ENCODE measurements at regions not wholly inside any gene's neighbourhood (a gene's known extent, or its start where the extent isn't known, plus 50 kb on each side); places are given as distances from the start of the nearest gene placed in this dataset.

- Histone ChIP-seq H3K27me3 (ENCODE audit: insufficient read depth, poor library complexity, severe bottlenecking) (no peaks in the 10 kb centered on the region), H3K27ac (replicated peaks) (no peak overlapping the region), H3K4me3 (replicated peaks; ENCODE audit: insufficient read depth, low read length) (no peak overlapping the region)
- no peak for TF ChIP-seq CTCF (IDR thresholded peaks at IDR 0.05; ENCODE audit: insufficient read depth, low read length)
- TF ChIP-seq, protein P1, sequence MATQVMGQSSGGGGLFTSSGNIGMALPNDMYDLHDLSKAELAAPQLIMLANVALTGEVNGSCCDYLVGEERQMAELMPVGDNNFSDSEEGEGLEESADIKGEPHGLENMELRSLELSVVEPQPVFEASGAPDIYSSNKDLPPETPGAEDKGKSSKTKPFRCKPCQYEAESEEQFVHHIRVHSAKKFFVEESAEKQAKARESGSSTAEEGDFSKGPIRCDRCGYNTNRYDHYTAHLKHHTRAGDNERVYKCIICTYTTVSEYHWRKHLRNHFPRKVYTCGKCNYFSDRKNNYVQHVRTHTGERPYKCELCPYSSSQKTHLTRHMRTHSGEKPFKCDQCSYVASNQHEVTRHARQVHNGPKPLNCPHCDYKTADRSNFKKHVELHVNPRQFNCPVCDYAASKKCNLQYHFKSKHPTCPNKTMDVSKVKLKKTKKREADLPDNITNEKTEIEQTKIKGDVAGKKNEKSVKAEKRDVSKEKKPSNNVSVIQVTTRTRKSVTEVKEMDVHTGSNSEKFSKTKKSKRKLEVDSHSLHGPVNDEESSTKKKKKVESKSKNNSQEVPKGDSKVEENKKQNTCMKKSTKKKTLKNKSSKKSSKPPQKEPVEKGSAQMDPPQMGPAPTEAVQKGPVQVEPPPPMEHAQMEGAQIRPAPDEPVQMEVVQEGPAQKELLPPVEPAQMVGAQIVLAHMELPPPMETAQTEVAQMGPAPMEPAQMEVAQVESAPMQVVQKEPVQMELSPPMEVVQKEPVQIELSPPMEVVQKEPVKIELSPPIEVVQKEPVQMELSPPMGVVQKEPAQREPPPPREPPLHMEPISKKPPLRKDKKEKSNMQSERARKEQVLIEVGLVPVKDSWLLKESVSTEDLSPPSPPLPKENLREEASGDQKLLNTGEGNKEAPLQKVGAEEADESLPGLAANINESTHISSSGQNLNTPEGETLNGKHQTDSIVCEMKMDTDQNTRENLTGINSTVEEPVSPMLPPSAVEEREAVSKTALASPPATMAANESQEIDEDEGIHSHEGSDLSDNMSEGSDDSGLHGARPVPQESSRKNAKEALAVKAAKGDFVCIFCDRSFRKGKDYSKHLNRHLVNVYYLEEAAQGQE (IDR thresholded peaks at IDR 0.05; ENCODE audit: insufficient replicate concordance, low read depth): no peak
- TF ChIP-seq POLR2AphosphoS5 (IDR thresholded peaks at IDR 0.05; ENCODE audit: low read depth): no peak
- no peak for TF ChIP-seq SPI1 (IDR thresholded peaks at IDR 0.05; ENCODE audit: borderline replicate concordance, low read depth)
- TF ChIP-seq GABPA (IDR thresholded peaks at IDR 0.05; ENCODE audit: low read depth): no peak
- DNase-seq (ENCODE audit: low read depth in 1 of 2, low spot score in 1 of 2): no peak
These were observed 1649.7 kb upstream of the SPRY2 start for GRCh38 chr13:81990652-81991051.

GRCh38 chr13:81988567-81988966, 1647.6 kb upstream of the SPRY2 start:
- no peak overlapping the region for H3K27ac ChIP-seq (replicated peaks)
- DNase-seq (ENCODE audit: low read depth in 1 of 2, low spot score in 1 of 2): no peak

GRCh38 chr13:81987677-81988357, 1646.9 kb upstream of the SPRY2 start:
- TF ChIP-seq, protein P1 (IDR thresholded peaks at IDR 0.05; ENCODE audit: insufficient replicate concordance, low read depth): no peak
- TF ChIP-seq CTCF (IDR thresholded peaks at IDR 0.05; ENCODE audit: insufficient read depth, low read length) (no peak), POLR2AphosphoS5 (IDR thresholded peaks at IDR 0.05; ENCODE audit: low read depth) (no peak), SPI1 (IDR thresholded peaks at IDR 0.05; ENCODE audit: borderline replicate concordance, low read depth) (no peak), GABPA (IDR thresholded peaks at IDR 0.05; ENCODE audit: low read depth) (no peak)
- Histone ChIP-seq H3K4me3 (replicated peaks; ENCODE audit: insufficient read depth, low read length) (no peak overlapping the region), H3K27me3 (ENCODE audit: insufficient read depth, poor library complexity, severe bottlenecking) (no peaks in the 10 kb centered on the region), H3K27ac (replicated peaks) (no peak overlapping the region)
- no peak for DNase-seq (ENCODE audit: low read depth in 1 of 2, low spot score in 1 of 2)

More at GRCh38 chr13:81988567-81988966, 1647.6 kb upstream of the SPRY2 start:
- no peak for TF ChIP-seq POLR2AphosphoS5 (IDR thresholded peaks at IDR 0.05; ENCODE audit: low read depth)
- TF ChIP-seq, protein P1 (IDR thresholded peaks at IDR 0.05; ENCODE audit: insufficient replicate concordance, low read depth): no peak
- TF ChIP-seq CTCF (IDR thresholded peaks at IDR 0.05; ENCODE audit: insufficient read depth, low read length): no peak
- no peak for TF ChIP-seq GABPA (IDR thresholded peaks at IDR 0.05; ENCODE audit: low read depth)
- TF ChIP-seq SPI1 (IDR thresholded peaks at IDR 0.05; ENCODE audit: borderline replicate concordance, low read depth): no peak
- Histone ChIP-seq H3K4me3 (replicated peaks; ENCODE audit: insufficient read depth, low read length) (no peak overlapping the region), H3K27me3 (ENCODE audit: insufficient read depth, poor library complexity, severe bottlenecking) (no peaks in the 10 kb centered on the region)

Measured in HL-60 (cell line).